ENCODE measurements at regions not wholly inside any gene's neighbourhood (a gene's known extent, or its start where the extent isn't known, plus 50 kb on each side); places are given as distances from the start of the nearest gene placed in this dataset.

- no peak overlapping the region for H3K27ac ChIP-seq
- TF ChIP-seq CTCF (IDR thresholded peaks at IDR 0.05; ENCODE audit: low read depth, low read length), result no peak
- H3K4me1 ChIP-seq (ENCODE audit: low read depth), result no peaks in the 10 kb centered on the region
- no peaks in the 10 kb centered on the region for H3K27me3 ChIP-seq
- no peaks in the 10 kb centered on the region for H3K9me3 ChIP-seq (ENCODE audit: low read depth)
- H3K36me3 ChIP-seq, result no peaks in the 10 kb centered on the region
- no peak overlapping the region for H3K4me3 ChIP-seq
- no peak for DNase-seq (ENCODE audit: low read depth in 1 of 2, low spot score in 1 of 2)
Observed at GRCh38 chr6:100234625-100235024, 230.1 kb downstream of the SIM1 start.

- no peaks in the 10 kb centered on the region for H3K27me3 ChIP-seq
- no peaks in the 10 kb centered on the region for H3K4me1 ChIP-seq (ENCODE audit: low read depth)
- H3K36me3 ChIP-seq, result no peaks in the 10 kb centered on the region
- H3K27ac ChIP-seq, result no peak overlapping the region
- no peak for TF ChIP-seq CTCF (IDR thresholded peaks at IDR 0.05; ENCODE audit: low read depth, low read length)
- H3K4me3 ChIP-seq, result no peak overlapping the region
- no peak for DNase-seq (ENCODE audit: low read depth in 1 of 2, low spot score in 1 of 2)
- H3K9me3 ChIP-seq (ENCODE audit: low read depth), result no peaks in the 10 kb centered on the region
Observed at GRCh38 chr6:100232781-100233573, 231.7 kb downstream of the SIM1 start.

- no peak overlapping the region for H3K4me3 ChIP-seq
- no peaks in the 10 kb centered on the region for H3K9me3 ChIP-seq (ENCODE audit: low read depth)
- no peaks in the 10 kb centered on the region for H3K27me3 ChIP-seq
- no peaks in the 10 kb centered on the region for H3K4me1 ChIP-seq (ENCODE audit: low read depth)
- H3K36me3 ChIP-seq, result no peaks in the 10 kb centered on the region
- H3K27ac ChIP-seq, result no peak overlapping the region
- TF ChIP-seq CTCF (IDR thresholded peaks at IDR 0.05; ENCODE audit: low read depth, low read length), result no peak
- no peak for DNase-seq (ENCODE audit: low read depth in 1 of 2, low spot score in 1 of 2)
Observed at GRCh38 chr6:100230953-100231316, 233.8 kb downstream of the SIM1 start.

GRCh38 chr6:100230115-100230952 lies 234.4 kb downstream of the SIM1 start:
- Histone ChIP-seq H3K4me1 (ENCODE audit: low read depth) (no peaks in the 10 kb centered on the region), H3K27ac (no peak overlapping the region), H3K27me3 (no peaks in the 10 kb centered on the region), H3K9me3 (ENCODE audit: low read depth) (no peaks in the 10 kb centered on the region), H3K36me3 (no peaks in the 10 kb centered on the region), H3K4me3 (no peak overlapping the region)
- DNase-seq (ENCODE audit: low read depth in 1 of 2, low spot score in 1 of 2), result no peak
- TF ChIP-seq CTCF (IDR thresholded peaks at IDR 0.05; ENCODE audit: low read depth, low read length), result no peak

- Histone ChIP-seq H3K4me3 (no peak overlapping the region), H3K27me3 (no peaks in the 10 kb centered on the region), H3K9me3 (ENCODE audit: low read depth) (no peaks in the 10 kb centered on the region), H3K27ac (no peak overlapping the region), H3K4me1 (ENCODE audit: low read depth) (no peaks in the 10 kb centered on the region), H3K36me3 (no peaks in the 10 kb centered on the region)
- no peak for TF ChIP-seq CTCF (IDR thresholded peaks at IDR 0.05; ENCODE audit: low read depth, low read length)
- no peak for DNase-seq (ENCODE audit: low read depth in 1 of 2, low spot score in 1 of 2)
Observed at GRCh38 chr6:100229512-100229911, 235.2 kb downstream of the SIM1 start.
